ENCODE measurements at regions not wholly inside any gene's neighbourhood (a gene's known extent, or its start where the extent isn't known, plus 50 kb on each side); places are given as distances from the start of the nearest gene placed in this dataset.

DNA sequence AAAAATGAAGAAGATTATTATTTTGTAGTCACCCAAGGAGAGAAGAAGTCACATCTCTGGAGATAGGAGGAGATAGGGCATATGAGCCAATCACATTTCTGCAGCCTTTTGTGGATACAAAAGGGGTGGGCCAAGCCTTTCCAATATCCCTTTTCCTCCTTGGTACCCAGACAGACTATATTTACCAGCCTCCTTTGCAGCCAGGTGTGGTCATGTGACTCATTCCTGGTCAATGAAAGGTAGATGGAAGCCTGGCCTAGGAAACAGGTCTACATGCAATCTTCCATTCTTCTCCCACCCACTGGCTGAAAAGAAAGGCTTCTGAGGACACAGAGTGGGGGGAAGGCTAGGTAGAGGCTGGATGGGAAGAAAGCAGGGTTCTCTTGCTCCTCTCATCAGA is 58.1 kb upstream of the ERG start:
- Histone ChIP-seq H3K36me3 (ENCODE audit: control insufficient read depth, low read depth, low read length) (no peaks in the 10 kb centered on the region), H3K4me1 (ENCODE audit: control insufficient read depth, low read depth, low read length) (no peaks in the 10 kb centered on the region), H3K4me3 (ENCODE audit: low read length) (no peak overlapping the region), H3K27ac (ENCODE audit: low read length) (no peak overlapping the region), H3K9me3 (ENCODE audit: control insufficient read depth, low read depth, low read length) (no peaks in the 10 kb centered on the region), H3K9ac (ENCODE audit: low read length) (no peak overlapping the region), H3K27me3 (ENCODE audit: control insufficient read depth, insufficient read depth, low read length) (no peaks in the 10 kb centered on the region)

GRCh38 chr21:38561205-38561604 is 62.9 kb upstream of the ERG start:
- Histone ChIP-seq H3K27ac (ENCODE audit: low read length) (no peak overlapping the region), H3K4me3 (ENCODE audit: low read length) (no peak overlapping the region), H3K36me3 (ENCODE audit: control insufficient read depth, low read depth, low read length) (no peaks in the 10 kb centered on the region), H3K9ac (ENCODE audit: low read length) (no peak overlapping the region), H3K27me3 (ENCODE audit: control insufficient read depth, insufficient read depth, low read length) (no peaks in the 10 kb centered on the region), H3K4me1 (ENCODE audit: control insufficient read depth, low read depth, low read length) (no peaks in the 10 kb centered on the region), H3K9me3 (ENCODE audit: control insufficient read depth, low read depth, low read length) (no peaks in the 10 kb centered on the region)

- Histone ChIP-seq H3K4me3 (ENCODE audit: low read length) (no peak overlapping the region), H3K4me1 (ENCODE audit: control insufficient read depth, low read depth, low read length) (no peaks in the 10 kb centered on the region), H3K9me3 (ENCODE audit: control insufficient read depth, low read depth, low read length) (no peaks in the 10 kb centered on the region), H3K27ac (ENCODE audit: low read length) (no peak overlapping the region), H3K9ac (ENCODE audit: low read length) (no peak overlapping the region), H3K36me3 (ENCODE audit: control insufficient read depth, low read depth, low read length) (no peaks in the 10 kb centered on the region), H3K27me3 (ENCODE audit: control insufficient read depth, insufficient read depth, low read length) (no peaks in the 10 kb centered on the region)
Observed at GRCh38 chr21:38561613-38562581, 63.6 kb upstream of the ERG start.

- Histone ChIP-seq H3K4me3 (ENCODE audit: low read length) (no peak overlapping the region), H3K9ac (ENCODE audit: low read length) (no peak overlapping the region), H3K27me3 (ENCODE audit: control insufficient read depth, insufficient read depth, low read length) (no peaks in the 10 kb centered on the region), H3K36me3 (ENCODE audit: control insufficient read depth, low read depth, low read length) (no peaks in the 10 kb centered on the region), H3K4me1 (ENCODE audit: control insufficient read depth, low read depth, low read length) (peaks cover 5% of the 10 kb centered on the region), H3K27ac (ENCODE audit: low read length) (no peak overlapping the region), H3K9me3 (ENCODE audit: control insufficient read depth, low read depth, low read length) (no peaks in the 10 kb centered on the region)
Observed at GRCh38 chr21:38567335-38567969, 69.2 kb upstream of the ERG start.

- H3K27ac ChIP-seq (ENCODE audit: low read length): no peak overlapping the region
Observed at GRCh38 chr21:38567970-38568360, 69.7 kb upstream of the ERG start.

GRCh38 chr21:38569733-38570132 is 71.5 kb upstream of the ERG start:
- Histone ChIP-seq H3K9ac (ENCODE audit: low read length) (no peak overlapping the region), H3K4me3 (ENCODE audit: low read length) (no peak overlapping the region), H3K36me3 (ENCODE audit: control insufficient read depth, low read depth, low read length) (no peaks in the 10 kb centered on the region), H3K4me1 (ENCODE audit: control insufficient read depth, low read depth, low read length) (peaks cover 5% of the 10 kb centered on the region), H3K27ac (ENCODE audit: low read length) (no peak overlapping the region), H3K9me3 (ENCODE audit: control insufficient read depth, low read depth, low read length) (no peaks in the 10 kb centered on the region), H3K27me3 (ENCODE audit: control insufficient read depth, insufficient read depth, low read length) (no peaks in the 10 kb centered on the region)

More at GRCh38 chr21:38567970-38568360, 69.7 kb upstream of the ERG start:
- H3K27me3 ChIP-seq (ENCODE audit: control insufficient read depth, insufficient read depth, low read length): no peaks in the 10 kb centered on the region
- H3K9me3 ChIP-seq (ENCODE audit: control insufficient read depth, low read depth, low read length): no peaks in the 10 kb centered on the region
- H3K36me3 ChIP-seq (ENCODE audit: control insufficient read depth, low read depth, low read length): no peaks in the 10 kb centered on the region
- H3K4me1 ChIP-seq (ENCODE audit: control insufficient read depth, low read depth, low read length): peaks cover 5% of the 10 kb centered on the region
- H3K9ac ChIP-seq (ENCODE audit: low read length): no peak overlapping the region
- no peak overlapping the region for H3K4me3 ChIP-seq (ENCODE audit: low read length)

DNA sequence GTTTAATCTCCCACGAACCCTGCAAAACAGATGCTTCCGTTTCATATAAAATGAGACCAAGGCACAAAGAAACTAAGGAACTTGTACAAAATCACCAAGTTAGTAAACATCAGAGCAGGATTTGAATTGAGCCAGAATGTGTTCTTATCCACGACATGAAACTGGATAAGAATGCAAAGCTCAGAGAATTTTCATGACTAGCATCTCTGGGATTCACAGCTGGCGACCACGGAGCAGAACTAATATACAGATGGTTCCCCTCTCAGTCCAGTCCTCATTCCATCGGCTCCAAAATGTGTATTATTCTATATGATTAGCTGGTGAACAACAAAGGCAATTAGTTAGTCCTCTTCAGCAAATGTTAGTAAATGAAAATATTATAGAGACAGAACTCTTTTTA is 72.3 kb upstream of the ERG start:
- Histone ChIP-seq H3K4me1 (ENCODE audit: control insufficient read depth, low read depth, low read length) (peaks cover 5% of the 10 kb centered on the region), H3K9me3 (ENCODE audit: control insufficient read depth, low read depth, low read length) (no peaks in the 10 kb centered on the region), H3K27me3 (ENCODE audit: control insufficient read depth, insufficient read depth, low read length) (no peaks in the 10 kb centered on the region), H3K27ac (ENCODE audit: low read length) (no peak overlapping the region), H3K9ac (ENCODE audit: low read length) (no peak overlapping the region), H3K4me3 (ENCODE audit: low read length) (no peak overlapping the region), H3K36me3 (ENCODE audit: control insufficient read depth, low read depth, low read length) (no peaks in the 10 kb centered on the region)

GRCh38 chr21:38574895-38575575 is 76.8 kb upstream of the ERG start:
- no peaks in the 10 kb centered on the region for H3K27me3 ChIP-seq (ENCODE audit: control insufficient read depth, insufficient read depth, low read length)
- H3K4me1 ChIP-seq (ENCODE audit: control insufficient read depth, low read depth, low read length): no peaks in the 10 kb centered on the region
- no peak overlapping the region for H3K27ac ChIP-seq (ENCODE audit: low read length)
- no peak overlapping the region for H3K4me3 ChIP-seq (ENCODE audit: low read length)
- H3K9me3 ChIP-seq (ENCODE audit: control insufficient read depth, low read depth, low read length): no peaks in the 10 kb centered on the region
- H3K36me3 ChIP-seq (ENCODE audit: control insufficient read depth, low read depth, low read length): no peaks in the 10 kb centered on the region
- H3K9ac ChIP-seq (ENCODE audit: low read length): no peak overlapping the region

DNA sequence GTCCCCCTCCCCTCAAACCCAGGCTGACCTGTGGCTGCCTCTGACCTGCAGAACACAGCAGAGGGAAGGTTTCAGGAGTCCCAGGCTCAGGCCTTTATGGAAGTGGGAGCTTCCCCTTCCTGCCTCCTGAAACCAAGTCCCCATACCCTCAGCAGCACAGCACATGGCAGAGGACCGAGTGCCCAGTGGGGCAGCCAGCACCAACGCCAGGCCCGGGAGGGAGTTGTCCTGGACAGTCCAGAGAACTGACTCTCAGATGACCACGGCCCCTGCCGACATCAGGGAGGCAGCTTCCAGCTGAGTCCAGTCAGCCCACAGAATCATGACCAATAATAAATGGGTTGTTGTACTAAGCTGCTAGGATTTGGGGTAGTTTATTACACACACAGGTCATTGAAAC is 79.6 kb upstream of the ERG start:
- Histone ChIP-seq H3K9me3 (ENCODE audit: control insufficient read depth, low read depth, low read length) (no peaks in the 10 kb centered on the region), H3K27me3 (ENCODE audit: control insufficient read depth, insufficient read depth, low read length) (no peaks in the 10 kb centered on the region), H3K36me3 (ENCODE audit: control insufficient read depth, low read depth, low read length) (no peaks in the 10 kb centered on the region), H3K9ac (ENCODE audit: low read length) (no peak overlapping the region), H3K27ac (ENCODE audit: low read length) (no peak overlapping the region), H3K4me3 (ENCODE audit: low read length) (no peak overlapping the region), H3K4me1 (ENCODE audit: control insufficient read depth, low read depth, low read length) (no peaks in the 10 kb centered on the region)

DNA sequence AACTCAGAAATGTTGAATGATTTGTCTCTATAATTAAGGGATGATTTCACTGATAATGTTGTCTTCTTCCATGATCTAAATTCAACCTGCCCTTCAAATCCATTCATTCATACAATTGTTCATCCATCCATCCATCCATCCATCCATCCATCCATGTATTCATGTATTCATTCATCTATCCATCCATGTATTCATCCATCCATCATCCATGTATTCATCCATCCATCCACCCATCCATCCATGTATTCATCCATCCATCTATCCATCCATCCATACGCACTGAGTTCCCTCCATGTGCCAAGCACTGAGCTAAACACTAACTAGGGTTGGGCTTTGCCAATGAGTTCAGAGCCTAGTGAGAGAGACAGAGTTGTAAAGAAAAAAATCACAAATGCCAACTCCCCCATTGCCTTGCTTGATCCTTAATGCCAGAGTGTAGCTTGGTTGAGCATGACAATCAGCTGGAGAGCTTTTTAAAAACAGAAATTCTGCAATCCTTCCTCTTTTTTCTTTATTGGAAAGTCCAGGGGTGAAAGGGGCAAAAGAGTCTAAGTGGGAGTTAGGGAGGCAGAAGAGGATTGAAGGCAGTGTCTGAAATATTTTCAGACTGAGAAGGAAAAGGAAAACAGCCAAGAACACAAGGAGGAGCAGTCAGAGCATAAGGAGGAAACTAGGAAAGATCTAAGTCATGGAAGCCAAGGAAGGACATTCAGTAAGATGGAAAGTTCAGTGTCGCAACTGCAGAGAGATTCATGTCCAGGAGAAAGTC is 92.4 kb upstream of the ERG start:
- Histone ChIP-seq H3K4me3 (ENCODE audit: low read length) (no peak overlapping the region), H3K36me3 (ENCODE audit: control insufficient read depth, low read depth, low read length) (no peaks in the 10 kb centered on the region), H3K27ac (ENCODE audit: low read length) (no peak overlapping the region), H3K9me3 (ENCODE audit: control insufficient read depth, low read depth, low read length) (no peaks in the 10 kb centered on the region), H3K9ac (ENCODE audit: low read length) (no peak overlapping the region), H3K27me3 (ENCODE audit: control insufficient read depth, insufficient read depth, low read length) (no peaks in the 10 kb centered on the region), H3K4me1 (ENCODE audit: control insufficient read depth, low read depth, low read length) (peaks cover 10% of the 10 kb centered on the region)

DNA sequence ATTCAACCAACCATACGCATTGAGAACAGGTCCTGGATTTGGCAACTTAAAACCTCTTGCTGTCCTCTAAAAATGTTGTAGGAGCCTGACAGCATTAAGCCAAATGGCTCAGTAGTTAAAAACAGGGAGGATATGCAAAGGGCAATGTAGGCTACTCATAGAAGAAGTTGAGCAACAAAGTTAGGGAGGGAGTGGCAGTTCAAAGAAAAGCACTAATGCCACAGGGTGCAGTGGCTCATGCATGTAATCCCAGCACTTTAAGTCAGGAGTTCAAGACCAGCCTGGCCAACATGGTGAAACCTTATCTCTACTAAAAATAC is 92.9 kb upstream of the ERG start:
- H3K27me3 ChIP-seq (ENCODE audit: control insufficient read depth, insufficient read depth, low read length): no peaks in the 10 kb centered on the region
- H3K9me3 ChIP-seq (ENCODE audit: control insufficient read depth, low read depth, low read length): no peaks in the 10 kb centered on the region
- H3K4me3 ChIP-seq (ENCODE audit: low read length): no peak overlapping the region
- no peaks in the 10 kb centered on the region for H3K36me3 ChIP-seq (ENCODE audit: control insufficient read depth, low read depth, low read length)
- no peak overlapping the region for H3K9ac ChIP-seq (ENCODE audit: low read length)
- no peak overlapping the region for H3K27ac ChIP-seq (ENCODE audit: low read length)
- peaks cover 10% of the 10 kb centered on the region for H3K4me1 ChIP-seq (ENCODE audit: control insufficient read depth, low read depth, low read length)

Data from iPS-18a (cell line).